ENCODE measurements at regions not wholly inside any gene's neighbourhood (a gene's known extent, or its start where the extent isn't known, plus 50 kb on each side); places are given as distances from the start of the nearest gene placed in this dataset.

- no peak for TF ChIP-seq CHD7 (IDR thresholded peaks at IDR 0.05; ENCODE audit: insufficient replicate concordance, low read length)
- TF ChIP-seq SIN3A (conservative IDR thresholded peaks at IDR 0.05 in 1 of 2, IDR thresholded peaks at IDR 0.05 in 1 of 2; ENCODE audit: low read depth in 1 of 2, low read length in 2 of 2) = no peak
- TF ChIP-seq TEAD4 (IDR thresholded peaks at IDR 0.05; ENCODE audit: low read depth, low read length) = no peak
- no peak for TF ChIP-seq NRF1 (IDR thresholded peaks at IDR 0.05; ENCODE audit: low read depth, low read length)
- TF ChIP-seq TAF7 (optimal IDR thresholded peaks at IDR 0.05; ENCODE audit: borderline replicate concordance, low read depth, low read length) = no peak
- TF ChIP-seq NANOG (IDR thresholded peaks at IDR 0.05; ENCODE audit: insufficient read depth, low read depth, low read length, poor library complexity, severe bottlenecking) = no peak
- TF ChIP-seq MAX (IDR thresholded peaks at IDR 0.05) = no peak
- no peak for TF ChIP-seq JUN (IDR thresholded peaks at IDR 0.05; ENCODE audit: low read depth, low read length)
- TF ChIP-seq SP4 (IDR thresholded peaks at IDR 0.05; ENCODE audit: low read length) = no peak
- no peak for TF ChIP-seq BCL11A (IDR thresholded peaks at IDR 0.05; ENCODE audit: low read depth in 2 of 2, low read length in 2 of 2)
Measured at GRCh38 chr5:10018201-10019069, 231.3 kb downstream of the ATPSCKMT start (continued).
